ENCODE measurements at regions not wholly inside any gene's neighbourhood (a gene's known extent, or its start where the extent isn't known, plus 50 kb on each side); places are given as distances from the start of the nearest gene placed in this dataset.

DNA sequence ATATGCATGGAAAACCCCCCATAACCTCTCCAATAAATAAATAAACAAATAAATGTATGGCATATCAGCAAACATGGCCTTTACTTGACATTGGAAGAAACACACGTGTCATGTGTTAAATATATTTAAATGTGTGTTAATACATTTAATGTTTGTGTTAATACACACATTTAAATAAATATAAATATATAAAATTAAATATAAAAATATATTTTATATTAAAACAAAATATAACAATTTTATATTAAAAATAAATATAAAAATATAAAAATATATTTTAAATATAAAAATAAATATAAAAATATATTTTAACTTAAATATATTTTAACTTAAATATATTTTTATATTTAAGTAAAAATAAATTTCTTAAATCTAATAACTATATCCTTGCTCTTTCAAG lies 187.6 kb upstream of the CXXC4 start:
- no peak for DNase-seq

DNA sequence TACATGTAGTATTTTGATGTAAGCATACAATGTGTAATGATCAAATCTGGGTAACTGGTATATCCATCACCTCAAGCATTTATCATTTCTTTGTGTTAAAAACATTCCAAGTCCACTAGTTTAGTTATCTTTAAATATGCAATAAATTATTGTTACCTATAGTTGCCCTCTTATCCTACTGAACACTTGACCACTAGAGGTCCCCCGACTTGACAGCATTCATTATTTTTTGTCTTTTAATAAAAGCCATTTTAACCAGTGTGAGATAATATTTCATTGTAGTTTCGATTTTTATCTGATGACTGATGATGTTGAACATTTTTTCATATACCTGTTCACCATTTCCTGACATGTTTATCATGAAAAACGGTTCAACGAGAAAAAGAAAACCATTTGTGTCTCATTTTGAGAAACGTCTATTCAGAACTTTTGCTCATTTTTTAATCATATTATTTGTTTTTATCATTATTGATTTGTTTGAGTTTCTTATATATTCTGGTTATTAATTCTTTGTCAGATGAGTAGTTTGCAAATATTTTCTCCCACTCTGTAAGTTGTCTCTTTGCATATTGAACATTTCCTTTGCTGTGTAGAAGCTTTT lies 199.0 kb upstream of the CXXC4 start:
- DNase-seq, result no peak

DNA sequence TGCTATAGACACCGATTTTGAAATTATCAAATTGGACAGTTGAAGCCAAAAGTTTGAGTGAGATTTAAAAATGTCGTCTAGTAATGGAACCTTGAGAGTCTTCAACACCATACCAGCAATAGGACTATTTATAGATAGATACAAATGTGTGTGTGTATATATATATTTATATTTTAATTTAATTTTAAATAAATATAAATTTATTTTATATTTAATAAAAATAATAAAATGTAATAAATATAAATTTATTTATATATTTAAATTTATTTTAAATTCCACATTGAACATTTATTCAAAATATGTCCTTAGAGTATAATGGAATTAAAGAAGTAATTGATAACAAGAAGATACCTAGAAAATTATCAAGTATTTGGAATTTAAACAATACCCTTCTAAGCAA lies 221.9 kb upstream of the CXXC4 start:
- DNase-seq, result no peak

DNA sequence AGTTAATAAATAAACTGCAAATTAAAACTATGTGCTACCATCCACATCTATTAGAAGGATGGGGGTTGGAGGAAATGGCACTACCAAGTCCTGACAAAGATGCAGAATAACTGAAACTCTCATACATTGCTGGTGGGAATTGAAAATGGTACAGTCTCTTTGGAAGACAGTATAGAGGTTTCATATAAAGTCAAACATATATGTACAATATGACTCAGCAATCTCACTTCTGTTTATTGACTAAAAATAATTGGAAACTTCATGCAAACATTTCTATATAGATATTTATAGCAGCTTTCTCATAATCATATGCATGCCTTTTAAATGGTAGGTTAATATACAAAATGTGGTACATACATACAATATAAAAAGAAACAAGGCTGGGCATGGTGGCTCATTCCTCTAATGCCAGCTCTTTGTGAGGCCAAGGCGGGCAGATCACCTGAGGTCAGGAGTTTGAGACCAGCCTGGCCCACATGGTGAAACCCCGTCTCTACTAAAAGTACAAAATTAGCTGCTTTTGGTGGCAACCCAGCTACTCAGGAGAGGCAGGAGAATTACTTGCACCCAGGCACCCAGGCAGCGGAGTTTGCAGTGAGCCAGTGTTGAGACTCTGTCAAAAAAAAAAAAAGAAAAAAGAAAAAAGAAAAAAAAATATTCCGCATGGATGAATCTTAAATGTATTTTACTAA lies 225.0 kb upstream of the CXXC4 start:
- DNase-seq, result no peak

GRCh38 chr4:104722467-104722866 lies 227.8 kb upstream of the CXXC4 start:
- no peak for DNase-seq

DNA sequence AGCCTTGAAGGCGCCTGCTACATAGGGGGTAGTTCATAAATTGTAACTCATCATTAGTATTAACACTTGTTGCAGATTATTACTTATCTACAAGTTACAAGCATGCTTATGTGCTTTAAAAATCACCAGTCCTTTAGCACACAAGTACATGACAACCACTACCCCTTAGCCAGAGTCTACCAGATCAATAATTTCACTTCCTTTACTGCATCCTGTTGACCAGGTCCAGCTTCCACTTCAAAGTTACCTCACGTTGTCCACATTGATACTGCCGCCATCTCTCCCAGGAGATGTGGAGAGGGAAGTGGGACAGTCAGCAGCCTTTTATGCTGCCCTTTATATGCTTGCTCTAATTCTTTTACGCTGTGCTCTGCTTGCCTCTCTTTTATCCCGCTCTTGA lies 231.3 kb upstream of the CXXC4 start:
- no peak for DNase-seq

DNA sequence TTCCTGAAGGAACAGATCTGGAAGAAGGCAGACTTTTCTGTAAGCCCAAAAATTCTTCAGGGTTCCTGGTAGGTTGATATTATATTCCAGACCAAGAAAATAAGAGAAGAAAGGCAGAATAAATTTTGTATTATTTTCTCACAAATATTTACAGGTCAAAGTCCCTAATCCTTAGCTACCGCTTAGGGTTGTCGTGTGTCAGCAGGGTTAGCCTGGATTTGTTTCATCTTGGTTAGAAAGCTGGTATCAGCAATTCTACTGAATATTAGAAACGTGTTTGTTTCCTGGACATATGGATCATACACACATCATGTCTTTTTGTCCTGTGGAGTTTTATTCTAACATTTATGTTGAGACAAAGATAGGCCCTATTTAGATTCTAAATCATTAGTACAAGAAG lies 232.9 kb upstream of the CXXC4 start:
- no peak for DNase-seq

DNA sequence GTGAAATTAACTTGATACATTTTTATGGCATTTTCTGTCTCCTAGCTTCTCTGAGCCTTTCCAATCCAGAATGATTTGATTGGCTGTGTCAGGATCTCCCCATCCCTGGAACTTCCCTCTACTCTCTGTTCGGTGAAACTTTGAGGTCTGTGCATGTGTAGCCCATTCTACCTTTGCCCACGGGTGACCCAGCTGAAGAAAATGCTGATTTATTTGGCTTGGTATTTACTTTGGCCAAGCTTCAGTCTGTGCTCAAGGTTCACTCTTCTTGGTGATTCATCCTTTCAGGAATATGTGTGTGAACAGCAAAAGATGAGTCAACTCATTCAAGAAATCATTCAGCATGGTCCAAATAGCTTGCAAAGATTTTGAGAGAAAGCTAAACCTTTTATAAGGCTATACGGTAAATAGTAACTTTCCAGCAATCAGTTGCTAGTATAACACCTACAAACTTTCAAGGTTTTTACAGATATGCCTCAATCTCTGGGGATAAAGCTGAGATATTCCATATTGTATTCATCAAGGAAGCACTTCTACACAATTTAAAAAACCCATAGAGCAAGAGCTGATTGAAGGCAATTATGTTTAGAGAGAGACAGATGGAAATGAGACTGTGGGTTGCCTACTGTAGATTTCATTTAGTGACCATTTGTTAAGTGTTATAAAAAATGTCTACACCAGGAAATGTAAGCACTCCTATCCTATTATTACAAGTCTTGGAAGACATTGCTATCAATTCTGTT lies 233.9 kb upstream of the CXXC4 start:
- no peak for DNase-seq

DNA sequence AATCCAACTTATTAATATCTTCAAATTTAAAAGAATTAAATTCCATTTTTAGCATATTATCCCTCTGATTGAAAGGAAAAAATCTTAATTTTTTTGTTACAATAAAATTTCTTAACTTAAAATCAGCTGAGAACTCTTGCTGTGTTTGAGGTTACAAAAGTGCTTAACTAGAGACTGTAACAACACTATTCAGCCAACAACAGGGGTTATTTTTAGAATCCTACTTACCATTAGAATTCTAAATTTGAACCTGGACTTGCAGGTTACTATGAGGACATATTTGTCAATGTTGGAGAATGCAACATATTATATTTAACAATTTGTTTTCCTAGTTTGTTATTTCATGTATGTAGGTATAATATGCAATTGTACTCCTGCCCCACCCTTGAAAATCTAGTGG lies 238.1 kb upstream of the CXXC4 start:
- DNase-seq, result no peak

GRCh38 chr4:104735174-104735573 lies 240.5 kb upstream of the CXXC4 start:
- DNase-seq, result no peak

DNA sequence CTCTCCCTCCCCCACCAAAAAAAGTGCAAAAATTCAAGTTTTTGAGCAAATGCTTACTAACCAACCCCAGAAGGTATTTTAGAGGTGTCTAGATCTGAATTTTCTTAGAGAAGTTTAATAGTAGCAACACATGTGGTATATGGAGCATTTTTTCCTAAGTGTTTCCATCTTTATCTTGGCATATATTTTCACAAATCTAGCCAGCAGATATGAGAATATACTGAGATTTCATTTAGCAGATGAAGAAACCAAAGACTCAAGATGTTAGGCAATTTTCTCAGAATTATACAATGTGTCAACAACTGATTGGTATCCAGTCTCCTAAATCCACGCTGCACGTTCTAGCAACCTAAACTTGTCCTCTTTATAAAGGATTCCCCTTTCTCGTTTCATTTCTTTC lies 245.5 kb upstream of the CXXC4 start:
- DNase-seq, result no peak

DNA sequence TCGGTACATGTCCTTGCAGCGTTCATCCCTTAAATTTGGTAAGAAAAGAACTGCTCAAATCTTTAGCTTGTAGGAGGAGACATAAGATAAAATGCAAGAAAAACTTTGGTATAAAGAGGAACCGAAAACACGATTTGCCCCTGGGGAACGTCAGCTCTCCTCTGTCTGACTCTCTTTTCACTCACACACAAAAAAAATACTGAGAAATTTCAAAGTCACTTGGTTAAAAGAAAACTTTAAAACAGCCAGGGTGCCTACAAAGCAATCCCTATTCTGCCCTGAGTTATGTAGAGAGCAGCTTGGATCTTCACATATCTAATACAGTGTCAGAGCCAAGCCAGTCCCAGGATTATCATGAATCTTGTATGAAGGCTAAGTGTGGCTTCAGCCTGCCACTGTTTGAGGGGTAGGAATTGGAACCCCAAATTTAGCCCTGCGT lies 248.5 kb upstream of the CXXC4 start:
- no peak for DNase-seq

- DNase-seq, result no peak
These were observed 252.9 kb upstream of the CXXC4 start for GRCh38 chr4:104747635-104748034.

GRCh38 chr4:104749062-104749461 lies 254.4 kb upstream of the CXXC4 start:
- DNase-seq, result no peak

DNA sequence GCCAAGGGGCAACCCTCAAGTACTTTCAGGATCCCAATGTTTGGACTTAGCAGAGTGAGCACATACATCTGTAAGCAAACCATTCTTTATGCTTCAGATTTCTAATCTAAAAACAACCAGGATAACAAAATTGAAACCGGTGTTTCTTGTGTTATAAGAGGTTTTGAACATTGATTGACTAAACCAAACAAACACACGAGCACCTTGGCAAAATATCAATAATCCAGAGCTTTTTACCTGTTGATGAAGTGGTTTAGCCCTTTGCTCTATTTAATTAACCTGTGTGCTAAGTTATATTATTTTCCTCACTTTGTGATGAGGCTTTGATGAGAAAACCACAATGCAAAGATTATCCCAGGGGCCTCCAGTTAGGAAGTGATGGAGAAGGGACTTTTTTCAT lies 255.3 kb upstream of the CXXC4 start:
- no peak for DNase-seq

GRCh38 chr4:104751468-104751867 lies 256.8 kb upstream of the CXXC4 start:
- no peak for DNase-seq

DNA sequence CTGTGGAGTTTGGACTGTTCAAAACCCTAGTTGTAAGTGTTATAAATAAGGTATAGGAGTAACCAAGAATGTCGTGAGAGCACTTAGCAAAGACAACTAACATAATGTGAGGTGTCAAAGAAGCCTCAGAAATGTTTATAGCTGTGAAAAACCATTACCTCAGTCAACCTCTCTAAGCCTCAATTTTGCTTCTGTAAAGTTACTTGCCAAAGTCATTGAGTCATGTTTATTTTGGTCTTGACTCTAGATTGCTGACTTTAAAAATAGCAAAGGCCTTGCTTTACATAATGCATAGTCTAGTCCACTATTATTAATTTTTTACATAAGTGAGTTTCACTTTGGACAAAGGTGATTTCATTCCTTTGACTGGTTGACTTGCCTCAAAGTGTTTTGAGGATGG lies 257.6 kb upstream of the CXXC4 start:
- no peak for DNase-seq

- DNase-seq, result no peak
These were observed 262.1 kb upstream of the CXXC4 start for GRCh38 chr4:104756837-104757236.

DNA sequence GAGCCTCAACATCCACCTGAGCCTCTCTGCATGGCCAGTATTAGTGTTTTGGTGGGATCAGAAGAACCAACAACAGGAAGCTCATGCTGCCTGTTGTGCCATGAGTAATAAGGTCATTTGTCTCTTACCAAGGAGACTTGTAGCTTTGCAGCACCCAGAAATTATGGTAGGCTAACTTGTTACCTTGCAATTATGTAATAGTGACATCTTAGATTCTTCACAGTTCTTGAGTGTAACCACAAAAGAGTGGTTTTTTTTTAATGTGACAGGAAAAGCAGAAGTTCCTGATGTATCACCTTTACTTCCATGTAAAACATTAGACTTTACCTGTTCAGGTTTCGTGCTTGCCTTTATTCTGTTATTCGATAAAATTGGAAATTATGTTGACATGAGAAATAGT lies 263.9 kb upstream of the CXXC4 start:
- no peak for DNase-seq

- DNase-seq, result no peak
These were observed 269.0 kb upstream of the CXXC4 start for GRCh38 chr4:104763554-104764222.

DNA sequence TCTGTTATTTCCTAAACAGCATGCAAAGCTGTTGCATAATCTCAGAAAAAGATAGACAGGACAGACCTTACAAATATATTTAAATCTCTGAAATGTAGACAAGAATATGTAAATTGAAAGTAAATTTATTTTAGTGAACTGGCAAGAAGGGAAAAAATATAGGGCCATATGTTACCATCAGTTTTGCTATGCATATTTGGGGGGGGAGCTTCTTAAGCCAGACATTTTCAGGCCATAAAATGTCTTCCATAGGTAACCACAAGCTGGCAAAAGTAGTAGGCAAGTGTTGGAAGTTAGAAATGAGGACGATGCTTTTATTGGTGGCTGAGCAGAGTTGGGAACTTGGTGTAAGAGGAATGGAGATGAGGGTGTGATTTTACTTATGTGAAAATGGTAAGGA lies 272.0 kb upstream of the CXXC4 start:
- no peak for DNase-seq

DNA sequence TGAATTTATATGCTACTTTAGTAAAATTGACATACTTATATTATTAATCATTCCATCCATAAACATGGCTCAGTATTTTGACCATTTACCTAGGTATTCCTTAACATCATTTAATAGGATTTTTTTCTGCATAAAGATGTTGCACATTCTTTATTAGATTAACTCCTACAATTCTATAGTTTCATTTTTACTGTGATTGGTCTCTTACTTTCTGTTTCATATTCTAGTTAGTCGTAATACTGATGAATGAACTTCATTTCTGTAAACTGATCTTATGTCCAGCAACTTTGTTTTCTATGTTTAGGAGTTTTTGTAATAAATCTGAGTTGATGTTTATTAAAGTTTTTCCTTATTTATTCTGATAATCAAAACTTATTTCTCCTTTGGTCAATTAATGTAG lies 278.2 kb upstream of the CXXC4 start:
- no peak for DNase-seq

- DNase-seq, result no peak
These were observed 300.7 kb upstream of the CXXC4 start for GRCh38 chr4:104795264-104795939.

All from NCI-H1436 treated with DMSO at 0.1 percent for 48 hours (cell line).